GM12878 (cell line): ENCODE measurements at regions not wholly inside any gene's neighbourhood (a gene's known extent, or its start where the extent isn't known, plus 50 kb on each side); places are given as distances from the start of the nearest gene placed in this dataset.

Experiments used
- CHD1 ChIP-seq: IDR thresholded peaks from 2 replicates; pipeline ENCODE4 v1.6.1; 2012; ENCODE audit warnings: low read depth, low read length, improper control_type of control experiment
- CHD2 ChIP-seq: IDR thresholded peaks from 2 replicates; pipeline ENCODE4 v1.6.1; 2011; ENCODE audit warnings: low read depth, low read length, improper control_type of control experiment, borderline replicate concordance
- CTCF ChIP-seq, 3 experiments: IDR thresholded peaks in 2 of 3; conservative IDR thresholded peaks in 1 of 3; 2 replicates each; pipeline ENCODE4 v1.5.1; 2011; ENCODE audit warnings: low read depth in 3 of 3, low read length in 3 of 3, mild to moderate bottlenecking in 3 of 3, control low read depth in 2 of 3, moderate library complexity in 2 of 3, inconsistent platforms in 1 of 3, mixed read lengths in 1 of 3; ENCODE audit not compliant: control insufficient read depth in 2 of 3, insufficient read depth in 1 of 3; ENCODE audit errors: extremely low read depth in 1 of 3
- JUND ChIP-seq: IDR thresholded peaks from 2 replicates; pipeline ENCODE4 v1.6.1; 2012; ENCODE audit warnings: low read depth, mild to moderate bottlenecking, low read length, improper control_type of control experiment, moderate library complexity
- POLR2AphosphoS5 ChIP-seq: IDR thresholded peaks from 2 replicates; pipeline ENCODE4 v1.6.1; 2011; ENCODE audit warnings: mild to moderate bottlenecking, low read length, inconsistent platforms
- REST ChIP-seq: IDR thresholded peaks from 2 replicates; pipeline ENCODE4 v1.6.1; 2012; ENCODE audit warnings: mild to moderate bottlenecking, low read depth, low read length
- ZNF274 ChIP-seq: IDR thresholded peaks from one replicate; pipeline ENCODE4 v1.8.0; 2011; ENCODE audit not compliant: insufficient read length, insufficient read depth
- ZNF622 ChIP-seq: fragments of 450-650 bp; IDR thresholded peaks from 2 replicates; pipeline ENCODE4 v1.6.1; 2017; ENCODE audit warnings: mild to moderate bottlenecking, inconsistent platforms

GRCh38 chr16:51888534-51888933, 658.4 kb downstream of the TOX3 start:
- TF ChIP-seq CHD2, result no peak
- no peak for TF ChIP-seq REST
- no peak for TF ChIP-seq POLR2AphosphoS5
- no peak for TF ChIP-seq ZNF274
- TF ChIP-seq CHD1, result no peak
- no peak for TF ChIP-seq JUND
- no peak for TF ChIP-seq CTCF (IDR thresholded peaks at IDR 0.05 in 2 of 3, conservative IDR thresholded peaks at IDR 0.05 in 1 of 3; ENCODE audit: control insufficient read depth in 2 of 3, extremely low read depth in 1 of 3, insufficient read depth in 1 of 3, low read depth in 3 of 3, low read length in 3 of 3)
- TF ChIP-seq ZNF622, result no peak
